C4-2B (cell line): ENCODE measurements at regions not wholly inside any gene's neighbourhood (a gene's known extent, or its start where the extent isn't known, plus 50 kb on each side); places are given as distances from the start of the nearest gene placed in this dataset.

Experiments
- CTCF ChIP-seq: fragments of 450-650 bp; conservative IDR thresholded peaks from 2 replicates; pipeline ENCODE4 v1.5.1; 2017; ENCODE audit warnings: mild to moderate bottlenecking
- ZFX ChIP-seq: fragments of 450-650 bp; IDR thresholded peaks from 2 replicates; pipeline ENCODE4 v1.6.1; 2017

- TF ChIP-seq CTCF (no peak), ZFX (no peak)
Observed at GRCh38 chr17:14947671-14948070, 317.5 kb downstream of the PMP22 start.
